PC-9 (cell line): ENCODE measurements at regions not wholly inside any gene's neighbourhood (a gene's known extent, or its start where the extent isn't known, plus 50 kb on each side); places are given as distances from the start of the nearest gene placed in this dataset.

Experiments
- EZH2 ChIP-seq: fragments of 200-600 bp; sonication (generic); IDR thresholded peaks from 2 replicates; pipeline ENCODE4 v1.8.0; 2017; ENCODE audit warnings: antibody characterized with exemption, low read depth
- TF ChIP-seq, protein P1 (sequence below): fragments of 200-600 bp; sonication (generic); conservative IDR thresholded peaks from 2 replicates; pipeline ENCODE4 v1.6.1; 2017; ENCODE audit warnings: mixed run types, antibody characterized with exemption, mild to moderate bottlenecking, moderate library complexity

DNA sequence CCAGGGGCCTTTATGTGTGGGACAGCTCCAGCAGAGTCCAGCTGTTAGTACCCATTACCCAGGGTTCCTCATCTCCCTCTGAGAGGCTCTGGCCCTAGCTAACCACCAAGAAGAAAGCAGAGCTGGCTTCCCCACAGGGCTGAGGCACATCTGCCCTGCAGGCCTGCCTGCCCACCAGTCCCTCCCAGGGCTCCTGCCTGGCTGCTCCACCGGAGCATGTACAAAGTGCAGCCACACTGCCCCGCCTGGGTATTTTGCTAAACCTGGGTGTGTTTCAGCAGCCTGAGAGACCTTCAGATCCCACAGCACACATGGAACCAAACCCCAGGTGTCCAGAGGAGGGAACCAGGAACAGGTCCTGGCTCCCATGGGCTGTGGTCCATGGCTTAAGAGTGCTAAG, 500.4 kb upstream of the KLHL4 start:
- TF ChIP-seq, protein P1, sequence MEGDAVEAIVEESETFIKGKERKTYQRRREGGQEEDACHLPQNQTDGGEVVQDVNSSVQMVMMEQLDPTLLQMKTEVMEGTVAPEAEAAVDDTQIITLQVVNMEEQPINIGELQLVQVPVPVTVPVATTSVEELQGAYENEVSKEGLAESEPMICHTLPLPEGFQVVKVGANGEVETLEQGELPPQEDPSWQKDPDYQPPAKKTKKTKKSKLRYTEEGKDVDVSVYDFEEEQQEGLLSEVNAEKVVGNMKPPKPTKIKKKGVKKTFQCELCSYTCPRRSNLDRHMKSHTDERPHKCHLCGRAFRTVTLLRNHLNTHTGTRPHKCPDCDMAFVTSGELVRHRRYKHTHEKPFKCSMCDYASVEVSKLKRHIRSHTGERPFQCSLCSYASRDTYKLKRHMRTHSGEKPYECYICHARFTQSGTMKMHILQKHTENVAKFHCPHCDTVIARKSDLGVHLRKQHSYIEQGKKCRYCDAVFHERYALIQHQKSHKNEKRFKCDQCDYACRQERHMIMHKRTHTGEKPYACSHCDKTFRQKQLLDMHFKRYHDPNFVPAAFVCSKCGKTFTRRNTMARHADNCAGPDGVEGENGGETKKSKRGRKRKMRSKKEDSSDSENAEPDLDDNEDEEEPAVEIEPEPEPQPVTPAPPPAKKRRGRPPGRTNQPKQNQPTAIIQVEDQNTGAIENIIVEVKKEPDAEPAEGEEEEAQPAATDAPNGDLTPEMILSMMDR, result no peak
- TF ChIP-seq EZH2, result no peak
